ENCODE measurements at regions not wholly inside any gene's neighbourhood (a gene's known extent, or its start where the extent isn't known, plus 50 kb on each side); places are given as distances from the start of the nearest gene placed in this dataset.

DNA sequence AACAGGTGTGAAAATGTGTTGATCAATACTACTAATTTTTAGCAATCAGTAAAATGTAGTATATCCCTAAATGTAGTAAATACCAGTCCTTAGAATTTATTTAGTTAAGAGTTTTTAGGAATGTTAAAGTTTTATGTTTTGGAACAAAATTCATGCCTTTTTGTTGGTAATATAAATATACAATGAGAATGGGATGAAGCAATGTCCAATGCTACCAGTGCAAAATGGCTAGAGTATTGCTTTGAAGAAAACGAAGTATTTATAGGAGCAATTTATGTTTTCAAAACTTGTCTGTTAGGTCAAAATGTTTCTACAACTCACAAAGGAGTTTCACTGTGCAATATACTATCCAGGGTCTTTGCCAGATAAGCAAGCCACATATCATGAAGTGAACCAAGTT lies 851.5 kb downstream of the PCDH18 start:
- Histone ChIP-seq H3K4me2 (no peak overlapping the region), H3K27ac (no peak overlapping the region), H3K4me3 (no peak overlapping the region), H3K9me3 (no peaks in the 10 kb centered on the region), H3K4me1 (no peaks in the 10 kb centered on the region)
- ChIA-PET POLR2A (no interaction called here), CTCF (no interaction called here)
- DNase-seq (ENCODE audit: low read depth in 1 of 2, low spot score in 1 of 2): no peak
- ATAC-seq: no peak
- no peak for TF ChIP-seq NFE2L2 (conservative IDR thresholded peaks at IDR 0.05; ENCODE audit: low read length)
- no peak for TF ChIP-seq NPAS2 (CRISPR knock-in tag; IDR thresholded peaks at IDR 0.05; ENCODE audit: borderline replicate concordance)
- TF ChIP-seq, protein P1, sequence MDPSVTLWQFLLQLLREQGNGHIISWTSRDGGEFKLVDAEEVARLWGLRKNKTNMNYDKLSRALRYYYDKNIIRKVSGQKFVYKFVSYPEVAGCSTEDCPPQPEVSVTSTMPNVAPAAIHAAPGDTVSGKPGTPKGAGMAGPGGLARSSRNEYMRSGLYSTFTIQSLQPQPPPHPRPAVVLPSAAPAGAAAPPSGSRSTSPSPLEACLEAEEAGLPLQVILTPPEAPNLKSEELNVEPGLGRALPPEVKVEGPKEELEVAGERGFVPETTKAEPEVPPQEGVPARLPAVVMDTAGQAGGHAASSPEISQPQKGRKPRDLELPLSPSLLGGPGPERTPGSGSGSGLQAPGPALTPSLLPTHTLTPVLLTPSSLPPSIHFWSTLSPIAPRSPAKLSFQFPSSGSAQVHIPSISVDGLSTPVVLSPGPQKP (IDR thresholded peaks at IDR 0.05; ENCODE audit: low read depth, low read length): no peak
- no peak for TF ChIP-seq KDM1A (IDR thresholded peaks at IDR 0.05; ENCODE audit: low read depth)
- no peak for FAIRE-seq
- WGBS (ENCODE audit: missing lambda C conversion rate): 17% methylated on average over 1 of the region's 1 CpG

DNA sequence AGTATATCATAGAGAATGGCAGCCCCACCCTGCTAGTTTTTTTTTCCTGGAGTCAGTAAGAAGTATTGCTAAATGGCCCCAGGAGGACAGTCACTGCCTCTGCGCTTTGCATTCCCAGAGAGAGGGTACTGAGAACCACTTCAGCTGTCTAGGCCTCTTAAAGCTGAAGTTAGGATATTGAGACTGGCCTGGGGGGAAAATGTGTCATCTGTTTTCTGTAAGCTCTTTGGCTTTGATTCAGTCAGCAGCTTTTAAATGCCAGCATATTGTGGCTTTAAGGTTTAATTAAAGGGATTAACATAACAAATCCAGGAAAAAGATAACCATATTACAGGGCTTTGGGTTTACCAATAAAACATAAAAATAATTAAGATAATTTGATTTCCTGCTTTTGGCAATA lies 852.0 kb downstream of the PCDH18 start:
- no peak for FAIRE-seq
- POLR2A ChIA-PET: no interaction called here
- 83% methylated on average over 1 of the region's 1 CpG for WGBS (ENCODE audit: missing lambda C conversion rate)
- no peak for DNase-seq (ENCODE audit: low read depth in 1 of 2, low spot score in 1 of 2)
- CTCF ChIA-PET: no interaction called here
- TF ChIP-seq RFX5 (IDR thresholded peaks at IDR 0.05) (no peak), CBX8 (IDR thresholded peaks at IDR 0.05) (no peak), POLR2A (IDR thresholded peaks at IDR 0.05; ENCODE audit: low read length) (no peak), CBX2 (IDR thresholded peaks at IDR 0.05; ENCODE audit: borderline replicate concordance, low read depth) (no peak), SREBF2 (IDR thresholded peaks at IDR 0.05) (no peak), FOXS1 (CRISPR knock-in tag; IDR thresholded peaks at IDR 0.05) (no peak), NFE2L2 (conservative IDR thresholded peaks at IDR 0.05; ENCODE audit: low read length) (no peak), NPAS2 (CRISPR knock-in tag; IDR thresholded peaks at IDR 0.05; ENCODE audit: borderline replicate concordance) (no peak), FOSL2 (IDR thresholded peaks at IDR 0.05) (no peak), FOSL2 (CRISPR knock-in tag; IDR thresholded peaks at IDR 0.05) (no peak), CHD2 (IDR thresholded peaks at IDR 0.05; ENCODE audit: low read length, partially characterized antibody) (no peak), HOXA7 (CRISPR knock-in tag; IDR thresholded peaks at IDR 0.05) (no peak)
- TF ChIP-seq, protein P2, sequence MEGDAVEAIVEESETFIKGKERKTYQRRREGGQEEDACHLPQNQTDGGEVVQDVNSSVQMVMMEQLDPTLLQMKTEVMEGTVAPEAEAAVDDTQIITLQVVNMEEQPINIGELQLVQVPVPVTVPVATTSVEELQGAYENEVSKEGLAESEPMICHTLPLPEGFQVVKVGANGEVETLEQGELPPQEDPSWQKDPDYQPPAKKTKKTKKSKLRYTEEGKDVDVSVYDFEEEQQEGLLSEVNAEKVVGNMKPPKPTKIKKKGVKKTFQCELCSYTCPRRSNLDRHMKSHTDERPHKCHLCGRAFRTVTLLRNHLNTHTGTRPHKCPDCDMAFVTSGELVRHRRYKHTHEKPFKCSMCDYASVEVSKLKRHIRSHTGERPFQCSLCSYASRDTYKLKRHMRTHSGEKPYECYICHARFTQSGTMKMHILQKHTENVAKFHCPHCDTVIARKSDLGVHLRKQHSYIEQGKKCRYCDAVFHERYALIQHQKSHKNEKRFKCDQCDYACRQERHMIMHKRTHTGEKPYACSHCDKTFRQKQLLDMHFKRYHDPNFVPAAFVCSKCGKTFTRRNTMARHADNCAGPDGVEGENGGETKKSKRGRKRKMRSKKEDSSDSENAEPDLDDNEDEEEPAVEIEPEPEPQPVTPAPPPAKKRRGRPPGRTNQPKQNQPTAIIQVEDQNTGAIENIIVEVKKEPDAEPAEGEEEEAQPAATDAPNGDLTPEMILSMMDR (IDR thresholded peaks at IDR 0.05): no peak
- TF ChIP-seq, protein P3, sequence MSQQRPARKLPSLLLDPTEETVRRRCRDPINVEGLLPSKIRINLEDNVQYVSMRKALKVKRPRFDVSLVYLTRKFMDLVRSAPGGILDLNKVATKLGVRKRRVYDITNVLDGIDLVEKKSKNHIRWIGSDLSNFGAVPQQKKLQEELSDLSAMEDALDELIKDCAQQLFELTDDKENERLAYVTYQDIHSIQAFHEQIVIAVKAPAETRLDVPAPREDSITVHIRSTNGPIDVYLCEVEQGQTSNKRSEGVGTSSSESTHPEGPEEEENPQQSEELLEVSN (IDR thresholded peaks at IDR 0.05; ENCODE audit: borderline replicate concordance, low read depth): no peak
- TF ChIP-seq, protein P4, sequence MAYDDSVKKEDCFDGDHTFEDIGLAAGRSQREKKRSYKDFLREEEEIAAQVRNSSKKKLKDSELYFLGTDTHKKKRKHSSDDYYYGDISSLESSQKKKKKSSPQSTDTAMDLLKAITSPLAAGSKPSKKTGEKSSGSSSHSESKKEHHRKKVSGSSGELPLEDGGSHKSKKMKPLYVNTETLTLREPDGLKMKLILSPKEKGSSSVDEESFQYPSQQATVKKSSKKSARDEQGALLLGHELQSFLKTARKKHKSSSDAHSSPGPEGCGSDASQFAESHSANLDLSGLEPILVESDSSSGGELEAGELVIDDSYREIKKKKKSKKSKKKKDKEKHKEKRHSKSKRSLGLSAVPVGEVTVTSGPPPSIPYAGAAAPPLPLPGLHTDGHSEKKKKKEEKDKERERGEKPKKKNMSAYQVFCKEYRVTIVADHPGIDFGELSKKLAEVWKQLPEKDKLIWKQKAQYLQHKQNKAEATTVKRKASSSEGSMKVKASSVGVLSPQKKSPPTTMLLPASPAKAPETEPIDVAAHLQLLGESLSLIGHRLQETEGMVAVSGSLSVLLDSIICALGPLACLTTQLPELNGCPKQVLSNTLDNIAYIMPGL (CRISPR knock-in tag; IDR thresholded peaks at IDR 0.05; ENCODE audit: borderline replicate concordance): no peak
- TF ChIP-seq, protein P5, sequence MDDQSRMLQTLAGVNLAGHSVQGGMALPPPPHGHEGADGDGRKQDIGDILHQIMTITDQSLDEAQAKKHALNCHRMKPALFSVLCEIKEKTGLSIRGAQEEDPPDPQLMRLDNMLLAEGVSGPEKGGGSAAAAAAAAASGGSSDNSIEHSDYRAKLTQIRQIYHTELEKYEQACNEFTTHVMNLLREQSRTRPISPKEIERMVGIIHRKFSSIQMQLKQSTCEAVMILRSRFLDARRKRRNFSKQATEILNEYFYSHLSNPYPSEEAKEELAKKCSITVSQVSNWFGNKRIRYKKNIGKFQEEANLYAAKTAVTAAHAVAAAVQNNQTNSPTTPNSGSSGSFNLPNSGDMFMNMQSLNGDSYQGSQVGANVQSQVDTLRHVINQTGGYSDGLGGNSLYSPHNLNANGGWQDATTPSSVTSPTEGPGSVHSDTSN (IDR thresholded peaks at IDR 0.05): no peak
- Histone ChIP-seq H3K9me3 (no peaks in the 10 kb centered on the region), H3K4me3 (no peak overlapping the region), H3K27ac (no peak overlapping the region), H3K4me1 (no peaks in the 10 kb centered on the region), H3K4me2 (no peak overlapping the region)
- ATAC-seq: no peak

DNA sequence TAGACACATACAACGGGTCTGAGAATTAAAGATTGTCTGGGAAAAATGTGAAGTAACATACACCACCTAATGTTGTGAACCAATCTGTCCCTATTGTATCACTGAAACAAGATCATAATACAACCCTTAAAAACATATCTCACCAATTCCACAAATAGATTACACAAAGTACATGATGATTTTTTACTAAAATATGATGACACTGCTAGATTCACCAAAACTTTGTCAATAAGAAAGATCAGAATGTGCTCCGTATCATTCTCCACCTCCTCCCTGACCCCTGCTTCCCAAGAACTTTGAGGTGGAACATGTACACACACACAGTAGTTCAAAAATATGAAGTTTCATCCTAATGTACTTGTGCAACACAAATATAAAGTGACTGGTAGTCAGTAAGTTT lies 862.0 kb downstream of the PCDH18 start:
- WGBS (ENCODE audit: missing lambda C conversion rate): 40% methylated on average over 2 of the region's 2 CpGs
- H3K27ac ChIP-seq: no peak overlapping the region
- no peaks in the 10 kb centered on the region for H3K9me3 ChIP-seq
- peak; percentile 56 for TF ChIP-seq MAFK (IDR thresholded peaks at IDR 0.05; ENCODE audit: partially characterized antibody)
- TF ChIP-seq, protein P6, sequence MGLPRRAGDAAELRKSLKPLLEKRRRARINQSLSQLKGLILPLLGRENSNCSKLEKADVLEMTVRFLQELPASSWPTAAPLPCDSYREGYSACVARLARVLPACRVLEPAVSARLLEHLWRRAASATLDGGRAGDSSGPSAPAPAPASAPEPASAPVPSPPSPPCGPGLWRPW (IDR thresholded peaks at IDR 0.05): no peak
- no peak overlapping the region for H3K4me3 ChIP-seq
- no peak for DNase-seq (ENCODE audit: low read depth in 1 of 2, low spot score in 1 of 2)
- no peak for FAIRE-seq
- no peaks in the 10 kb centered on the region for H3K4me1 ChIP-seq
- ATAC-seq: no peak
- no peak overlapping the region for H3K4me2 ChIP-seq
- CTCF ChIA-PET: no interaction called here
- POLR2A ChIA-PET: no interaction called here

Data from A549 (cell line).